ENCODE measurements at regions not wholly inside any gene's neighbourhood (a gene's known extent, or its start where the extent isn't known, plus 50 kb on each side); places are given as distances from the start of the nearest gene placed in this dataset.

DNA sequence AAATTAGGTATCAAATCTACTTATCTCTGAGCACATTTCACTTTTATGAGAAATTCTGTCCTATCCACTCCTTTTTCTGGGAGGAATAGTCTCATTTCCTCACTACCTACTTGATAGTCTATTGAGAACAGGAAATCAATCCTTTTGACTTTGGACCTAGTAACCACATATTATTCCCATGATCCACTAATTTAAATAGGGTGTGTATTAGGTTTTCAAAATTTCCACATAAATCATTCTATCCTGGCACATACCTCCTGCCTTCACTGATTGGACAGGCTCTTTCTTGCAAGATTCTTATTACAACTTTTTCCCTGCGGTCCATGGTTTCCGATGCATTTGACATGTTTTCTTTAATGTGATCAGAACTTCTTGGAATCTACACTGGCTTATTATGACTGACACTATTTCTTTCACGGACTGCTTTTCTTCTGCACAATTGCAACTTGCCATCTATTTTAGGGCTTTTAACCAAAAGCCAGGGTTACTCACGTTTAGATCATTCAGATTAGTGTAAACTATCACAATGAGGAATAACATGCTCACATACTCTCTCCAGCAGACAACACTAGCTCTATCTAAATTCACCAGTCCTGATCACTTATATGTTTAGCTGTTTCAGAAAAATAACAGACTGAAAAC lies 419.9 kb upstream of the SLIT2 start:
- no TSS peak for BruUV-seq (replicated peaks)
- DNase-seq (ENCODE audit: low read depth, low spot score): no peak
- in situ Hi-C loops (cut with MboI): no loop called here
- no peak for FAIRE-seq
- Histone ChIP-seq H3K27ac (ENCODE audit: control insufficient read depth, insufficient read depth) (no peak overlapping the region), H3K4me2 (ENCODE audit: control insufficient read depth, insufficient read depth) (no peak overlapping the region), H3K36me3 (ENCODE audit: control insufficient read depth in 2 of 2, insufficient read depth in 2 of 2, low read length in 1 of 2) (no peaks in the 10 kb centered on the region), H3K4me3 (no peak overlapping the region), H3K4me1 (ENCODE audit: control insufficient read depth, insufficient read depth, low read length) (no peaks in the 10 kb centered on the region), H2AFZ (ENCODE audit: control insufficient read depth, low read depth, low read length) (no peak overlapping the region), H3K27me3 (replicated peaks in 1 of 2; ENCODE audit: control insufficient read depth in 2 of 2, insufficient read depth in 2 of 2, low read length in 1 of 2) (no peaks in the 10 kb centered on the region), H3K79me2 (ENCODE audit: control insufficient read depth, insufficient read depth, low read length) (no peaks in the 10 kb centered on the region), H3K9me3 (replicated peaks; ENCODE audit: control insufficient read depth, insufficient read depth, low read length) (no peaks in the 10 kb centered on the region), H3K9ac (ENCODE audit: control insufficient read depth, insufficient read depth, low read length) (no peak overlapping the region), H4K20me1 (ENCODE audit: control insufficient read depth, insufficient read depth) (no peaks in the 10 kb centered on the region)
- RAD21 ChIA-PET (ENCODE audit: unreplicated experiment): no interaction called here
- SMC1A ChIA-PET (ENCODE audit: uncharacterized antibody, unreplicated experiment): no interaction called here
- 25% methylated on average over 4 of the region's 4 CpGs for WGBS (ENCODE audit: insufficient coverage, insufficient replicate concordance, low lambda C conversion rate, missing lambda C conversion rate)
- intact Hi-C loops (cut with micrococcal nuclease; ENCODE audit: unreplicated experiment): no loop called here
- CTCF ChIA-PET: no interaction called here
- POLR2A ChIA-PET: interaction anchor here (0.6 kb wide), 1 partner anchor 418 kb away, joined by 4 read pairs; no protein-coding TSS in a partner anchor
- no peak for ATAC-seq
- no peak for TF ChIP-seq E2F8 (IDR thresholded peaks at IDR 0.05; ENCODE audit: low read depth, partially characterized antibody)
- no peak for TF ChIP-seq BRCA1 (IDR thresholded peaks at IDR 0.05; ENCODE audit: low read depth, low read length)
- no peak for TF ChIP-seq ATF2 (IDR thresholded peaks at IDR 0.05; ENCODE audit: low read length)
- no peak for TF ChIP-seq STAT1 (conservative IDR thresholded peaks at IDR 0.05)
- no peak for TF ChIP-seq CBFB (IDR thresholded peaks at IDR 0.05; ENCODE audit: low read depth)
- TF ChIP-seq LARP7 (IDR thresholded peaks at IDR 0.05): no peak
- no peak for TF ChIP-seq RFX5 (IDR thresholded peaks at IDR 0.05; ENCODE audit: low read depth, low read length)
- no peak for TF ChIP-seq PRDM15 (CRISPR knock-in tag; IDR thresholded peaks at IDR 0.05)
- TF ChIP-seq SMC3 (IDR thresholded peaks at IDR 0.05; ENCODE audit: borderline replicate concordance, low read length): no peak
- TF ChIP-seq, protein P1, sequence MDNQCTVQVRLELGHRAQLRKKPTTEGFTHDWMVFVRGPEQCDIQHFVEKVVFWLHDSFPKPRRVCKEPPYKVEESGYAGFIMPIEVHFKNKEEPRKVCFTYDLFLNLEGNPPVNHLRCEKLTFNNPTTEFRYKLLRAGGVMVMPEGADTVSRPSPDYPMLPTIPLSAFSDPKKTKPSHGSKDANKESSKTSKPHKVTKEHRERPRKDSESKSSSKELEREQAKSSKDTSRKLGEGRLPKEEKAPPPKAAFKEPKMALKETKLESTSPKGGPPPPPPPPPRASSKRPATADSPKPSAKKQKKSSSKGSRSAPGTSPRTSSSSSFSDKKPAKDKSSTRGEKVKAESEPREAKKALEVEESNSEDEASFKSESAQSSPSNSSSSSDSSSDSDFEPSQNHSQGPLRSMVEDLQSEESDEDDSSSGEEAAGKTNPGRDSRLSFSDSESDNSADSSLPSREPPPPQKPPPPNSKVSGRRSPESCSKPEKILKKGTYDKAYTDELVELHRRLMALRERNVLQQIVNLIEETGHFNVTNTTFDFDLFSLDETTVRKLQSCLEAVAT (IDR thresholded peaks at IDR 0.05): no peak
- no peak for TF ChIP-seq HDAC6 (IDR thresholded peaks at IDR 0.05; ENCODE audit: unreplicated experiment)
- TF ChIP-seq, protein P2, sequence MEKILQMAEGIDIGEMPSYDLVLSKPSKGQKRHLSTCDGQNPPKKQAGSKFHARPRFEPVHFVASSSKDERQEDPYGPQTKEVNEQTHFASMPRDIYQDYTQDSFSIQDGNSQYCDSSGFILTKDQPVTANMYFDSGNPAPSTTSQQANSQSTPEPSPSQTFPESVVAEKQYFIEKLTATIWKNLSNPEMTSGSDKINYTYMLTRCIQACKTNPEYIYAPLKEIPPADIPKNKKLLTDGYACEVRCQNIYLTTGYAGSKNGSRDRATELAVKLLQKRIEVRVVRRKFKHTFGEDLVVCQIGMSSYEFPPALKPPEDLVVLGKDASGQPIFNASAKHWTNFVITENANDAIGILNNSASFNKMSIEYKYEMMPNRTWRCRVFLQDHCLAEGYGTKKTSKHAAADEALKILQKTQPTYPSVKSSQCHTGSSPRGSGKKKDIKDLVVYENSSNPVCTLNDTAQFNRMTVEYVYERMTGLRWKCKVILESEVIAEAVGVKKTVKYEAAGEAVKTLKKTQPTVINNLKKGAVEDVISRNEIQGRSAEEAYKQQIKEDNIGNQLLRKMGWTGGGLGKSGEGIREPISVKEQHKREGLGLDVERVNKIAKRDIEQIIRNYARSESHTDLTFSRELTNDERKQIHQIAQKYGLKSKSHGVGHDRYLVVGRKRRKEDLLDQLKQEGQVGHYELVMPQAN (conservative IDR thresholded peaks at IDR 0.05): no peak
- no peak for TF ChIP-seq NFXL1 (IDR thresholded peaks at IDR 0.05; ENCODE audit: borderline replicate concordance)

All from GM12878 (cell line).